Vagina (tissue), 2 donors: ENCODE measurements at regions not wholly inside any gene's neighbourhood (a gene's known extent, or its start where the extent isn't known, plus 50 kb on each side); places are given as distances from the start of the nearest gene placed in this dataset.
"Not testable (repeated sequence)": the region's sequence is repeated elsewhere in the genome, so short reads cannot be mapped to it uniquely, and the experiment has no call there.

Experiments
- DNase-seq, 2 donors: peaks; one replicate each; pipeline ENCODE4 v3.0.0-alpha.2; 2017; ENCODE audit errors: extremely low spot score in 2 of 2
- H3K27ac ChIP-seq: fragments of 200-600 bp; sonication (generic); one replicate; pipeline ENCODE4 v1.5.1; 2019
- H3K27me3 ChIP-seq: fragments of 200-600 bp; sonication (generic); one replicate; pipeline ENCODE4 v1.5.1; 2019
- H3K36me3 ChIP-seq, 2 donors: fragments of 200-600 bp; sonication (generic); one replicate each; pipeline ENCODE4 v1.5.1; 2017 to 2019
- H3K4me1 ChIP-seq: fragments of 200-600 bp; sonication (generic); one replicate; pipeline ENCODE4 v1.5.1; 2019
- H3K4me3 ChIP-seq, 2 donors: fragments of 200-600 bp; sonication (generic); 1 replicate in 1 of 2; 2 replicates in 1 of 2; pipeline ENCODE4 v1.5.1; 2016 to 2019
- H3K9me3 ChIP-seq: fragments of 200-600 bp; sonication (generic); one replicate; pipeline ENCODE4 v1.5.1; 2019
- CTCF ChIP-seq, 3 experiments: fragments of 450-650 bp in 2 of 3; fragments of 200-600 bp in 1 of 3; sonication (generic) in 1 of 3; IDR thresholded peaks; one replicate each; pipeline ENCODE4 v1.5.1; 2017 to 2019; ENCODE audit warnings: antibody characterized with exemption in 3 of 3, mild to moderate bottlenecking in 2 of 3, moderate library complexity in 2 of 3
- POLR2A ChIP-seq, 2 donors: fragments of 450-650 bp; IDR thresholded peaks; one replicate each; pipeline ENCODE4 v1.6.1; 2017; ENCODE audit warnings: antibody characterized with exemption in 2 of 2, mild to moderate bottlenecking in 2 of 2, moderate library complexity in 2 of 2
- POLR2AphosphoS5 ChIP-seq, 2 donors: sonication (generic); formaldehyde crosslinking; IDR thresholded peaks; one replicate each; pipeline ENCODE4 v1.9.0; 2017; ENCODE audit warnings: antibody characterized with exemption in 2 of 2, mild to moderate bottlenecking in 2 of 2, low read depth in 1 of 2; ENCODE audit not compliant: insufficient read depth in 1 of 2
- intact Hi-C: fragments of 100-400 bp; cut with DNase I; formaldehyde crosslinking; loops from one replicate; pipeline ENCODE4 v1.15.1; 2023

DNA sequence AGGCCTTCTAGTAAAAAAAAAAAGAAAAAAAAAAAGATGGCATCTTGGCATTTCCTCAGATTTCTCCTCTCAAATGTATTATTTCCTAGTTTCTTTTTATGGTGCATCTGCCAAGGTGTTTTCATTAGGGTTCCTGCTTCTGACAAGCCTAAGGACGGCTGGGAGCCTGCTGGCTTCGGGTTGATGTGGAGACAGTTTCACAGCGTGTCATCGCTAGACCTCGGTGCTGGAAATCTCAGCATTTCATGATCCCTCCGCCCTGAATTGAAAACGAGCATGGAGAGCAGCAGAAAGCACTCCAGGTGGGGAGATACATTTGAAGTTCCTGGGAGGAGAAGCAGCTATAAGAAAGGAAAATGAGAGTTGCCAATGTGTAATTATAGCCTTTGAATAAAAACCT lies 283.9 kb upstream of the CNTN5 start:
- no peak for DNase-seq
- Histone ChIP-seq H3K27me3 (no peaks in the 10 kb centered on the region), H3K9me3 (no peaks in the 10 kb centered on the region), H3K27ac (no peak overlapping the region), H3K36me3 (no peaks in the 10 kb centered on the region), H3K4me1 (no peaks in the 10 kb centered on the region), H3K4me3 (no peak overlapping the region)
- no peak for TF ChIP-seq POLR2AphosphoS5 (IDR thresholded peaks at IDR 0.05; ENCODE audit: insufficient read depth in 1 of 2, low read depth in 1 of 2)
- TF ChIP-seq CTCF (IDR thresholded peaks at IDR 0.05) = no peak
- TF ChIP-seq POLR2A (IDR thresholded peaks at IDR 0.05) = no peak
- intact Hi-C loops = no loop called here

- Histone ChIP-seq H3K9me3 (no peaks in the 10 kb centered on the region), H3K4me3 (no peak overlapping the region), H3K27ac (no peak overlapping the region), H3K27me3 (no peaks in the 10 kb centered on the region), H3K4me1 (no peaks in the 10 kb centered on the region), H3K36me3 (no peaks in the 10 kb centered on the region)
- intact Hi-C loops = no loop called here
- TF ChIP-seq CTCF (IDR thresholded peaks at IDR 0.05) = no peak
- TF ChIP-seq POLR2AphosphoS5 (IDR thresholded peaks at IDR 0.05; ENCODE audit: insufficient read depth in 1 of 2, low read depth in 1 of 2) = no peak
- no peak for TF ChIP-seq POLR2A (IDR thresholded peaks at IDR 0.05)
- no peak for DNase-seq
Observed at GRCh38 chr11:98740321-98740720, 280.4 kb upstream of the CNTN5 start.

- H3K4me1 ChIP-seq, intact Hi-C loops, H3K27ac ChIP-seq, H3K4me3 ChIP-seq, H3K36me3 ChIP-seq, H3K9me3 ChIP-seq, DNase-seq, H3K27me3 ChIP-seq: not testable (repeated sequence)
Observed at GRCh38 chr11:98763446-98763845, 257.3 kb upstream of the CNTN5 start.

DNA sequence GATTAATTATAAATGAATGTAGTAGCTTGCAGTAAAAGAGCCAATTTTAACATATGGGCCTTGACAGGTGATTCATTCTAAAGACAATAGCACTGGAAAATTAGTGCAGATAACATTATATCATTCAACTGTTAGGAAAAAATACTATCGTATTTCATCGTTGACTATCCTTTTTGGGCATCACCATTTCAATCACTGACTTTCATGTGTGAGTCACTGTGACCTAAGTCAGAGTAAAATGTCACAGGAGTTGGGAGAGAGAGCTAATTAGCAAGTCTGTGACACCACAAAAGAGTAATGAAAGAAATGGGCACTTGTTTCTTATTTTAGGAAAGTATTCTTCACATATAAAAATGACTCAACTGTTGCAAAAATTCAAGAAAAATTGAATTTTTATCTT lies 253.8 kb upstream of the CNTN5 start:
- H3K27me3 ChIP-seq = no peaks in the 10 kb centered on the region
- intact Hi-C loops = no loop called here
- TF ChIP-seq CTCF (IDR thresholded peaks at IDR 0.05) (no peak), POLR2A (IDR thresholded peaks at IDR 0.05) (no peak), POLR2AphosphoS5 (IDR thresholded peaks at IDR 0.05; ENCODE audit: insufficient read depth in 1 of 2, low read depth in 1 of 2) (no peak)
- H3K9me3 ChIP-seq = no peaks in the 10 kb centered on the region
- no peaks in the 10 kb centered on the region for H3K36me3 ChIP-seq
- no peak overlapping the region for H3K27ac ChIP-seq
- no peaks in the 10 kb centered on the region for H3K4me1 ChIP-seq
- DNase-seq = no peak
- no peak overlapping the region for H3K4me3 ChIP-seq

DNA sequence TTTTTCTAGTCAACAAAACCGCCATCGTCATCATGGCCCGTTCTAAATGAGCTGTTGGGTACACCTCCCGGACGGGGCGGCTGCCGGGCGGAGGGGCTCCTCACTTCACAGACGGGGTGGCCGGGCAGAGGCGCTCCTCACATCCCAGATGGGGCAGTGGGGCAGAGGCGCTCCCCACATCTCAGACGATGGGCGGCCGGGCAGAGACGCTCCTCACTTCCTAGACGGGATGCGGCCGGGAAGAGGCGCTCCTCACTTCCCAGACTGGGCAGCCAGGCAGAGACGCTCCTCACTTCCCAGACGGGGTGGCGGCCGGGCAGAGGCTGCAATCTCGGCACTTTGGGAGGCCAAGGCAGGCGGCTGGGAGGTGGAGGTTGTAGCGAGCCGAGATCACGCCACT lies 250.7 kb upstream of the CNTN5 start:
- intact Hi-C loops, H3K27me3 ChIP-seq, H3K4me1 ChIP-seq: not testable (repeated sequence)

GRCh38 chr11:98771791-98772190 lies 249.0 kb upstream of the CNTN5 start:
- no peak for TF ChIP-seq POLR2AphosphoS5 (IDR thresholded peaks at IDR 0.05; ENCODE audit: insufficient read depth in 1 of 2, low read depth in 1 of 2)
- TF ChIP-seq CTCF (IDR thresholded peaks at IDR 0.05) = no peak
- Histone ChIP-seq H3K27me3 (no peaks in the 10 kb centered on the region), H3K27ac (no peak overlapping the region), H3K9me3 (no peaks in the 10 kb centered on the region), H3K36me3 (no peaks in the 10 kb centered on the region), H3K4me3 (no peak overlapping the region), H3K4me1 (no peaks in the 10 kb centered on the region)
- intact Hi-C loops = no loop called here
- no peak for DNase-seq

More for the DNA sequence above, 250.7 kb upstream of the CNTN5 start:
- H3K36me3 ChIP-seq, DNase-seq, H3K27ac ChIP-seq, H3K4me3 ChIP-seq, H3K9me3 ChIP-seq: not testable (repeated sequence)
